ENCODE measurements at regions not wholly inside any gene's neighbourhood (a gene's known extent, or its start where the extent isn't known, plus 50 kb on each side); places are given as distances from the start of the nearest gene placed in this dataset.

- TF ChIP-seq CTCF (IDR thresholded peaks at IDR 0.05; ENCODE audit: low read depth, low read length) = peak; percentile 30
- TF ChIP-seq EZH2phosphoT487 (IDR thresholded peaks at IDR 0.05; ENCODE audit: low read depth) = no peak
These were observed 472.0 kb downstream of the DCDC2C start for GRCh38 chr2:4175343-4175742.

All from OCI-LY3 (cell line).